Smooth muscle cell (in vitro differentiated cells): ENCODE measurements at regions not wholly inside any gene's neighbourhood (a gene's known extent, or its start where the extent isn't known, plus 50 kb on each side); places are given as distances from the start of the nearest gene placed in this dataset.

Source experiments
- DNase-seq: peaks from one replicate; lab custom pipeline; 2025; ENCODE audit not compliant: unreplicated experiment; lab: John Stamatoyannopoulos, UW
- H2AFZ ChIP-seq: fragments of 200-600 bp; sonication (generic); 2 replicates; pipeline ENCODE4 v1.6.0; 2016; ENCODE audit warnings: antibody characterized with exemption, low read depth, mild to moderate bottlenecking
- H3F3A ChIP-seq: fragments of 200-600 bp; sonication (generic); 2 replicates; pipeline ENCODE4 v1.6.0; 2017; ENCODE audit warnings: antibody characterized with exemption, low read depth
- H3K27ac ChIP-seq: fragments of 200-600 bp; sonication (generic); 2 replicates; pipeline ENCODE4 v1.5.1; 2016; ENCODE audit warnings: low read depth, mild to moderate bottlenecking
- H3K27me3 ChIP-seq: fragments of 200-600 bp; sonication (generic); 2 replicates; pipeline ENCODE4 v1.6.1; 2016; ENCODE audit warnings: low read depth, mild to moderate bottlenecking
- H3K36me3 ChIP-seq: fragments of 200-600 bp; sonication (generic); 2 replicates; pipeline ENCODE4 v1.5.1; 2016; ENCODE audit warnings: low read depth
- H3K4me1 ChIP-seq: fragments of 200-600 bp; sonication (generic); 2 replicates; pipeline ENCODE4 v1.5.1; 2016; ENCODE audit warnings: low read depth
- H3K4me2 ChIP-seq: fragments of 200-600 bp; sonication (generic); 2 replicates; pipeline ENCODE4 v1.6.0; 2016; ENCODE audit warnings: mild to moderate bottlenecking
- H3K4me3 ChIP-seq: fragments of 200-600 bp; sonication (generic); 2 replicates; pipeline ENCODE4 v1.5.1; 2016; ENCODE audit warnings: mild to moderate bottlenecking
- H3K79me2 ChIP-seq: fragments of 200-600 bp; sonication (generic); 2 replicates; pipeline ENCODE4 v1.6.0; 2016; ENCODE audit warnings: low read depth, mild to moderate bottlenecking
- H3K9ac ChIP-seq: fragments of 200-600 bp; sonication (generic); 2 replicates; pipeline ENCODE4 v1.6.0; 2016; ENCODE audit warnings: low read depth
- H3K9me3 ChIP-seq: fragments of 200-600 bp; sonication (generic); replicated peaks from 2 replicates; pipeline ENCODE4 v1.5.1; 2016; ENCODE audit warnings: low read depth
- H4K20me1 ChIP-seq: fragments of 200-600 bp; sonication (generic); 2 replicates; pipeline ENCODE4 v1.6.0; 2016; ENCODE audit warnings: low read depth
- CTCF ChIP-seq: fragments of 200-600 bp; sonication (generic); IDR thresholded peaks from 2 replicates; pipeline ENCODE4 v1.5.1; 2017; ENCODE audit warnings: borderline replicate concordance, mild to moderate bottlenecking, antibody characterized with exemption; ENCODE audit not compliant: insufficient read depth, poor library complexity, severe bottlenecking
- WGBS: methylation state at CpG from one replicate; pipeline ENCODE4 v1.1.7; 2016; ENCODE audit warnings: low lambda C conversion rate; 5-methylcytosine and 5-hydroxymethylcytosine counted together

- no peaks in the 10 kb centered on the region for H3F3A ChIP-seq
- H3K79me2 ChIP-seq, result no peaks in the 10 kb centered on the region
- H3K4me2 ChIP-seq, result no peak overlapping the region
- H2AFZ ChIP-seq, result no peak overlapping the region
- H3K9me3 ChIP-seq, result no peaks in the 10 kb centered on the region
- DNase-seq, result no peak
- no peaks in the 10 kb centered on the region for H4K20me1 ChIP-seq
- H3K9ac ChIP-seq, result no peak overlapping the region
- H3K27ac ChIP-seq, result no peak overlapping the region
- no peak overlapping the region for H3K4me3 ChIP-seq
- H3K4me1 ChIP-seq, result no peaks in the 10 kb centered on the region
- H3K36me3 ChIP-seq, result no peaks in the 10 kb centered on the region
- no peak for TF ChIP-seq CTCF
- WGBS, result 85% methylated on average over 5 of the region's 5 CpGs
- peaks cover 6% of the 10 kb centered on the region for H3K27me3 ChIP-seq
These were observed 238.2 kb upstream of the ADAMTS16 start for GRCh38 chr5:4901924-4902323.

GRCh38 chr5:4905674-4906520, 234.2 kb upstream of the ADAMTS16 start:
- Histone ChIP-seq H3K36me3 (no peaks in the 10 kb centered on the region), H2AFZ (no peak overlapping the region), H3F3A (no peaks in the 10 kb centered on the region), H3K4me3 (no peak overlapping the region), H3K9me3 (no peaks in the 10 kb centered on the region), H3K27me3 (peaks cover 6% of the 10 kb centered on the region), H3K4me1 (no peaks in the 10 kb centered on the region), H3K79me2 (no peaks in the 10 kb centered on the region), H3K9ac (no peak overlapping the region), H3K27ac (no peak overlapping the region), H3K4me2 (no peak overlapping the region), H4K20me1 (no peaks in the 10 kb centered on the region)
- TF ChIP-seq CTCF, result no peak
- no peak for DNase-seq
- WGBS, result 88% methylated on average over 19 of the region's 19 CpGs

- H3K4me3 ChIP-seq, result no peak overlapping the region
- no peaks in the 10 kb centered on the region for H4K20me1 ChIP-seq
- no peak for DNase-seq
- peaks cover 6% of the 10 kb centered on the region for H3K27me3 ChIP-seq
- no peak overlapping the region for H3K4me2 ChIP-seq
- no peak for TF ChIP-seq CTCF
- WGBS, result 93% methylated on average over 1 of the region's 1 CpG
- no peaks in the 10 kb centered on the region for H3K79me2 ChIP-seq
- no peaks in the 10 kb centered on the region for H3F3A ChIP-seq
- H3K9me3 ChIP-seq, result no peaks in the 10 kb centered on the region
- no peak overlapping the region for H3K9ac ChIP-seq
- no peak overlapping the region for H3K27ac ChIP-seq
- H3K36me3 ChIP-seq, result no peaks in the 10 kb centered on the region
- no peak overlapping the region for H2AFZ ChIP-seq
- H3K4me1 ChIP-seq, result no peaks in the 10 kb centered on the region
These were observed 233.3 kb upstream of the ADAMTS16 start for GRCh38 chr5:4906786-4907185.

GRCh38 chr5:4907571-4907970, 232.6 kb upstream of the ADAMTS16 start:
- Histone ChIP-seq H4K20me1 (no peaks in the 10 kb centered on the region), H3K9ac (no peak overlapping the region), H3K9me3 (no peaks in the 10 kb centered on the region), H3K4me3 (no peak overlapping the region), H3K36me3 (no peaks in the 10 kb centered on the region), H2AFZ (no peak overlapping the region), H3K27ac (no peak overlapping the region), H3K79me2 (no peaks in the 10 kb centered on the region), H3K4me1 (no peaks in the 10 kb centered on the region), H3F3A (no peaks in the 10 kb centered on the region), H3K4me2 (no peak overlapping the region), H3K27me3 (peaks cover 6% of the 10 kb centered on the region)
- TF ChIP-seq CTCF, result no peak
- no peak for DNase-seq
- WGBS, result 94% methylated on average over 3 of the region's 3 CpGs
